SK-N-SH treated with all-trans-retinoic acid at 6 μM for 48 hours (cell line): ENCODE measurements at regions not wholly inside any gene's neighbourhood (a gene's known extent, or its start where the extent isn't known, plus 50 kb on each side); places are given as distances from the start of the nearest gene placed in this dataset.

Source experiments
- ATAC-seq: fragments of 200-7000 bp; cut with Tn5 transposase; 3 replicates; pipeline ENCODE4 v1.9.1; 2020; ENCODE audit warnings: mild to moderate bottlenecking, moderate library complexity
- ARNTL ChIP-seq: fragments of 450-650 bp; formaldehyde crosslinking; IDR thresholded peaks from 2 replicates; pipeline ENCODE4 v1.5.0; 2020; ENCODE audit warnings: low read depth, mild to moderate bottlenecking, moderate library complexity, borderline replicate concordance
- BACH2 ChIP-seq: fragments of 250-450 bp; sonication (Bioruptor Pico); IDR thresholded peaks from 2 replicates; pipeline ENCODE4 v1.9.0; 2021; ENCODE audit warnings: mild to moderate bottlenecking, borderline replicate concordance
- CSDC2 ChIP-seq: fragments of 250-450 bp; sonication (Bioruptor Pico); IDR thresholded peaks from 2 replicates; pipeline ENCODE4 v1.5.0; 2020; ENCODE audit warnings: mild to moderate bottlenecking, moderate library complexity
- ESRRG ChIP-seq: fragments of 250-450 bp; sonication (Bioruptor Pico); IDR thresholded peaks from 2 replicates; pipeline ENCODE4 v1.6.1; 2021; ENCODE audit warnings: mild to moderate bottlenecking
- GLIS3 ChIP-seq: fragments of 250-450 bp; sonication (Bioruptor Pico); IDR thresholded peaks from 2 replicates; pipeline ENCODE4 v1.5.0; 2020; ENCODE audit warnings: mild to moderate bottlenecking, moderate library complexity
- ISL1 ChIP-seq: fragments of 250-450 bp; sonication (Bioruptor Pico); IDR thresholded peaks from 2 replicates; pipeline ENCODE4 v2.1.2; 2022; ENCODE audit warnings: mild to moderate bottlenecking, moderate library complexity
- OSR1 ChIP-seq: fragments of 250-450 bp; sonication (Bioruptor Pico); IDR thresholded peaks from 2 replicates; pipeline ENCODE4 v1.8.0; 2022; ENCODE audit warnings: moderate library complexity, mild to moderate bottlenecking, inconsistent platforms
- PPARA ChIP-seq: fragments of 250-450 bp; sonication (Bioruptor Pico); IDR thresholded peaks from 2 replicates; pipeline ENCODE4 v1.5.0; 2020; ENCODE audit warnings: mild to moderate bottlenecking, borderline replicate concordance
- RARB ChIP-seq: fragments of 250-450 bp; sonication (Bioruptor Pico); IDR thresholded peaks from 2 replicates; pipeline ENCODE4 v1.8.0; 2021; ENCODE audit warnings: mild to moderate bottlenecking, moderate library complexity
- SNAI2 ChIP-seq: fragments of 250-450 bp; sonication (Bioruptor Pico); IDR thresholded peaks from 2 replicates; pipeline ENCODE4 v1.5.0; 2020; ENCODE audit warnings: mild to moderate bottlenecking, moderate library complexity
- TCF4 ChIP-seq: fragments of 250-450 bp; sonication (Bioruptor Pico); IDR thresholded peaks from 2 replicates; pipeline ENCODE4 v1.8.0; 2021; ENCODE audit warnings: mild to moderate bottlenecking, moderate library complexity, borderline replicate concordance
- TOX ChIP-seq: fragments of 250-450 bp; sonication (Bioruptor Pico); IDR thresholded peaks from 2 replicates; pipeline ENCODE4 v1.8.0; 2021; ENCODE audit warnings: mild to moderate bottlenecking, moderate library complexity, borderline replicate concordance
- ZC3H10 ChIP-seq: fragments of 250-450 bp; sonication (Bioruptor Pico); IDR thresholded peaks from 2 replicates; pipeline ENCODE4 v1.5.1; 2021; ENCODE audit warnings: mild to moderate bottlenecking, moderate library complexity
- ZFP30 ChIP-seq: fragments of 450-650 bp; formaldehyde crosslinking; IDR thresholded peaks from 2 replicates; pipeline ENCODE4 v1.5.0; 2022; ENCODE audit warnings: mild to moderate bottlenecking, moderate library complexity
- ZNF565 ChIP-seq: fragments of 450-650 bp; formaldehyde crosslinking; conservative IDR thresholded peaks from 2 replicates; pipeline ENCODE4 v1.5.0; 2020; ENCODE audit warnings: low read depth, mild to moderate bottlenecking, moderate library complexity
- ZNF70 ChIP-seq: fragments of 450-650 bp; formaldehyde crosslinking; IDR thresholded peaks from 2 replicates; pipeline ENCODE4 v1.5.0; 2020; ENCODE audit warnings: mild to moderate bottlenecking, moderate library complexity
- ZNF8 ChIP-seq: fragments of 450-650 bp; formaldehyde crosslinking; IDR thresholded peaks from 2 replicates; pipeline ENCODE4 v1.5.0; 2020; ENCODE audit warnings: mild to moderate bottlenecking, moderate library complexity
- TF ChIP-seq, protein P1 (sequence below): fragments of 250-450 bp; sonication (Bioruptor Pico); IDR thresholded peaks from 2 replicates; pipeline ENCODE4 v1.5.0; 2020; ENCODE audit warnings: mild to moderate bottlenecking, moderate library complexity
- TF ChIP-seq, protein P2 (sequence below): fragments of 250-450 bp; sonication (Bioruptor Pico); IDR thresholded peaks from 2 replicates; pipeline ENCODE4 v1.5.1; 2021; ENCODE audit warnings: mild to moderate bottlenecking, moderate library complexity
- TF ChIP-seq, protein P3 (sequence below): fragments of 250-450 bp; sonication (Bioruptor Pico); IDR thresholded peaks from 2 replicates; pipeline ENCODE4 v1.5.1; 2020; ENCODE audit warnings: low read depth, mild to moderate bottlenecking, moderate library complexity
- TF ChIP-seq, protein P4 (sequence below): fragments of 250-450 bp; sonication (Bioruptor Pico); IDR thresholded peaks from 2 replicates; pipeline ENCODE4 v1.8.0; 2021; ENCODE audit warnings: low read depth, mild to moderate bottlenecking, moderate library complexity, borderline replicate concordance
- TF ChIP-seq, protein P5 (sequence below): fragments of 250-450 bp; sonication (Bioruptor Pico); IDR thresholded peaks from 2 replicates; pipeline ENCODE4 v1.8.0; 2020; ENCODE audit warnings: mild to moderate bottlenecking, moderate library complexity, borderline replicate concordance

DNA sequence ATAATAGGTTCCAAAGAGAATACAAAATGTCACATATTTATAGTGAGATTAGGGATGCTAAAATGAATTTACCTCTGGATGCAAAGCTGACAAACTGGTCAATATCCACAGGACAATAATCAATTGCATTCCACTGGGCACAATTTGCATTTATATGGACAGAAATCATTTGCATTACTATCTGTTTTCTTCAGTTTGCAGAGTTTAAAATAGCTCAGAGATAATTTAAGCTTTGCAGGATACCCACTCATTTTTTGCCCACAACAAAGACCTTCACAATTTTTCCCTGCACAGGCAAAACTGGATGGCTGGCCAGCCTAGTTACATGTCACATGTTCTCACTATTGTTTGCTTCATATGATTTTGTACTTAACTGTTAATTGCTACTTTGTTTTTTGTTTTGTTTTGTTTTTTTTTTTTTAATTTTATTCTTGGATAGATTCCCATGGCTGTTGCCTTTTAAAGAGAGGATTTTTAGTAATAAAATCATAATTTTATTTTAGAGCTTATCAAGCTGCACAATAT, 483.5 kb downstream of the UTRN start:
- ATAC-seq = no peak

DNA sequence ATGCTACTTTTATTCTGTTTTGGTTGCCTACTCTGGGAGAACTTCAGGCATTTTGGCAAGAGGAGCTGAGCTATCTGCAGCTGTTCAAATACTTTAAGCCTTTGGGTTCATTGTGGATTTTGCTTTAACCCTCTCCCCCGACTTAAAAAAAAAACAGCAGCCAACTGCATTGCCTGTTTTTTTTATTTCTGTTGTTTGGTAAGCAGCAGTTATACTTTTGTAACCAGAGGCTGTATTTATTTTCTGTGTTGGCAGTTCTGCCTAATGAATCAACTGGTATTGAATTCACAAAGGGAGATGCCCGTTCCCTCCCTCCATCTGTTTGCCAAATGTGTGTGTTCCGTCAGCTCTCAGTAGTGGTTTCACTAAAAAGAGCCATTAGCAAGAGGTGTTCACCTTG, 484.0 kb downstream of the UTRN start:
- ATAC-seq = no peak
- no peak for TF ChIP-seq ESRRG (CRISPR knock-in tag)
- no peak for TF ChIP-seq PPARA
- no peak for TF ChIP-seq OSR1
- no peak for TF ChIP-seq ARNTL (CRISPR knock-in tag)
- no peak for TF ChIP-seq TOX
- TF ChIP-seq TCF4 (CRISPR knock-in tag) = no peak
- no peak for TF ChIP-seq SNAI2 (CRISPR knock-in tag)
- no peak for TF ChIP-seq CSDC2 (CRISPR knock-in tag)
- TF ChIP-seq, protein P1, sequence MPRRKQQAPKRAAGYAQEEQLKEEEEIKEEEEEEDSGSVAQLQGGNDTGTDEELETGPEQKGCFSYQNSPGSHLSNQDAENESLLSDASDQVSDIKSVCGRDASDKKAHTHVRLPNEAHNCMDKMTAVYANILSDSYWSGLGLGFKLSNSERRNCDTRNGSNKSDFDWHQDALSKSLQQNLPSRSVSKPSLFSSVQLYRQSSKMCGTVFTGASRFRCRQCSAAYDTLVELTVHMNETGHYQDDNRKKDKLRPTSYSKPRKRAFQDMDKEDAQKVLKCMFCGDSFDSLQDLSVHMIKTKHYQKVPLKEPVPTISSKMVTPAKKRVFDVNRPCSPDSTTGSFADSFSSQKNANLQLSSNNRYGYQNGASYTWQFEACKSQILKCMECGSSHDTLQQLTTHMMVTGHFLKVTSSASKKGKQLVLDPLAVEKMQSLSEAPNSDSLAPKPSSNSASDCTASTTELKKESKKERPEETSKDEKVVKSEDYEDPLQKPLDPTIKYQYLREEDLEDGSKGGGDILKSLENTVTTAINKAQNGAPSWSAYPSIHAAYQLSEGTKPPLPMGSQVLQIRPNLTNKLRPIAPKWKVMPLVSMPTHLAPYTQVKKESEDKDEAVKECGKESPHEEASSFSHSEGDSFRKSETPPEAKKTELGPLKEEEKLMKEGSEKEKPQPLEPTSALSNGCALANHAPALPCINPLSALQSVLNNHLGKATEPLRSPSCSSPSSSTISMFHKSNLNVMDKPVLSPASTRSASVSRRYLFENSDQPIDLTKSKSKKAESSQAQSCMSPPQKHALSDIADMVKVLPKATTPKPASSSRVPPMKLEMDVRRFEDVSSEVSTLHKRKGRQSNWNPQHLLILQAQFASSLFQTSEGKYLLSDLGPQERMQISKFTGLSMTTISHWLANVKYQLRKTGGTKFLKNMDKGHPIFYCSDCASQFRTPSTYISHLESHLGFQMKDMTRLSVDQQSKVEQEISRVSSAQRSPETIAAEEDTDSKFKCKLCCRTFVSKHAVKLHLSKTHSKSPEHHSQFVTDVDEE (CRISPR knock-in tag) = no peak
- no peak for TF ChIP-seq ZC3H10 (CRISPR knock-in tag)
- TF ChIP-seq ZNF565 (CRISPR knock-in tag) = no peak
- TF ChIP-seq ZNF8 = no peak
- TF ChIP-seq ZFP30 (CRISPR knock-in tag) = no peak
- TF ChIP-seq BACH2 (CRISPR knock-in tag) = no peak
- no peak for TF ChIP-seq RARB (CRISPR knock-in tag)
- TF ChIP-seq, protein P2, sequence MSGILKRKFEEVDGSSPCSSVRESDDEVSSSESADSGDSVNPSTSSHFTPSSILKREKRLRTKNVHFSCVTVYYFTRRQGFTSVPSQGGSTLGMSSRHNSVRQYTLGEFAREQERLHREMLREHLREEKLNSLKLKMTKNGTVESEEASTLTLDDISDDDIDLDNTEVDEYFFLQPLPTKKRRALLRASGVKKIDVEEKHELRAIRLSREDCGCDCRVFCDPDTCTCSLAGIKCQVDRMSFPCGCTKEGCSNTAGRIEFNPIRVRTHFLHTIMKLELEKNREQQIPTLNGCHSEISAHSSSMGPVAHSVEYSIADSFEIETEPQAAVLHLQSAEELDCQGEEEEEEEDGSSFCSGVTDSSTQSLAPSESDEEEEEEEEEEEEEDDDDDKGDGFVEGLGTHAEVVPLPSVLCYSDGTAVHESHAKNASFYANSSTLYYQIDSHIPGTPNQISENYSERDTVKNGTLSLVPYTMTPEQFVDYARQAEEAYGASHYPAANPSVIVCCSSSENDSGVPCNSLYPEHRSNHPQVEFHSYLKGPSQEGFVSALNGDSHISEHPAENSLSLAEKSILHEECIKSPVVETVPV (CRISPR knock-in tag) = no peak
- no peak for TF ChIP-seq ISL1

More for the DNA sequence above, 483.5 kb downstream of the UTRN start:
- TF ChIP-seq SNAI2 (CRISPR knock-in tag) (no peak), GLIS3 (CRISPR knock-in tag) (no peak), OSR1 (no peak), ZNF8 (no peak), RARB (CRISPR knock-in tag) (no peak), ZC3H10 (CRISPR knock-in tag) (no peak), CSDC2 (CRISPR knock-in tag) (no peak), ZNF70 (CRISPR knock-in tag) (no peak), TCF4 (CRISPR knock-in tag) (no peak), BACH2 (CRISPR knock-in tag) (no peak), ESRRG (CRISPR knock-in tag) (no peak)
- TF ChIP-seq, protein P3, sequence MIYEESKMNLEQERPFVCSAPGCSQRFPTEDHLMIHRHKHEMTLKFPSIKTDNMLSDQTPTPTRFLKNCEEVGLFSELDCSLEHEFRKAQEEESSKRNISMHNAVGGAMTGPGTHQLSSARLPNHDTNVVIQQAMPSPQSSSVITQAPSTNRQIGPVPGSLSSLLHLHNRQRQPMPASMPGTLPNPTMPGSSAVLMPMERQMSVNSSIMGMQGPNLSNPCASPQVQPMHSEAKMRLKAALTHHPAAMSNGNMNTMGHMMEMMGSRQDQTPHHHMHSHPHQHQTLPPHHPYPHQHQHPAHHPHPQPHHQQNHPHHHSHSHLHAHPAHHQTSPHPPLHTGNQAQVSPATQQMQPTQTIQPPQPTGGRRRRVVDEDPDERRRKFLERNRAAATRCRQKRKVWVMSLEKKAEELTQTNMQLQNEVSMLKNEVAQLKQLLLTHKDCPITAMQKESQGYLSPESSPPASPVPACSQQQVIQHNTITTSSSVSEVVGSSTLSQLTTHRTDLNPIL (CRISPR knock-in tag) = no peak
- TF ChIP-seq, protein P4, sequence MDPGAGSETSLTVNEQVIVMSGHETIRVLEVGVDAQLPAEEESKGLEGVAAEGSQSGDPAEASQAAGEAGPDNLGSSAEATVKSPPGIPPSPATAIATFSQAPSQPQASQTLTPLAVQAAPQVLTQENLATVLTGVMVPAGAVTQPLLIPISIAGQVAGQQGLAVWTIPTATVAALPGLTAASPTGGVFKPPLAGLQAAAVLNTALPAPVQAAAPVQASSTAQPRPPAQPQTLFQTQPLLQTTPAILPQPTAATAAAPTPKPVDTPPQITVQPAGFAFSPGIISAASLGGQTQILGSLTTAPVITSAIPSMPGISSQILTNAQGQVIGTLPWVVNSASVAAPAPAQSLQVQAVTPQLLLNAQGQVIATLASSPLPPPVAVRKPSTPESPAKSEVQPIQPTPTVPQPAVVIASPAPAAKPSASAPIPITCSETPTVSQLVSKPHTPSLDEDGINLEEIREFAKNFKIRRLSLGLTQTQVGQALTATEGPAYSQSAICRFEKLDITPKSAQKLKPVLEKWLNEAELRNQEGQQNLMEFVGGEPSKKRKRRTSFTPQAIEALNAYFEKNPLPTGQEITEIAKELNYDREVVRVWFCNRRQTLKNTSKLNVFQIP = no peak
- TF ChIP-seq, protein P2 (CRISPR knock-in tag) = no peak
- TF ChIP-seq, protein P1 (CRISPR knock-in tag) = no peak
- TF ChIP-seq, protein P5, sequence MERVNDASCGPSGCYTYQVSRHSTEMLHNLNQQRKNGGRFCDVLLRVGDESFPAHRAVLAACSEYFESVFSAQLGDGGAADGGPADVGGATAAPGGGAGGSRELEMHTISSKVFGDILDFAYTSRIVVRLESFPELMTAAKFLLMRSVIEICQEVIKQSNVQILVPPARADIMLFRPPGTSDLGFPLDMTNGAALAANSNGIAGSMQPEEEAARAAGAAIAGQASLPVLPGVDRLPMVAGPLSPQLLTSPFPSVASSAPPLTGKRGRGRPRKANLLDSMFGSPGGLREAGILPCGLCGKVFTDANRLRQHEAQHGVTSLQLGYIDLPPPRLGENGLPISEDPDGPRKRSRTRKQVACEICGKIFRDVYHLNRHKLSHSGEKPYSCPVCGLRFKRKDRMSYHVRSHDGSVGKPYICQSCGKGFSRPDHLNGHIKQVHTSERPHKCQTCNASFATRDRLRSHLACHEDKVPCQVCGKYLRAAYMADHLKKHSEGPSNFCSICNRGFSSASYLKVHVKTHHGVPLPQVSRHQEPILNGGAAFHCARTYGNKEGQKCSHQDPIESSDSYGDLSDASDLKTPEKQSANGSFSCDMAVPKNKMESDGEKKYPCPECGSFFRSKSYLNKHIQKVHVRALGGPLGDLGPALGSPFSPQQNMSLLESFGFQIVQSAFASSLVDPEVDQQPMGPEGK (CRISPR knock-in tag) = no peak
